Stimulated activated naive CD8-positive, alpha-beta T cell treated with anti-CD3 and anti-CD28 coated beads, Interleukin-15, Interleukin-2, amounts not matched to agents 100 ng/mL and 50 ng/mL, for 24 hours (primary cell): ENCODE measurements at regions not wholly inside any gene's neighbourhood (a gene's known extent, or its start where the extent isn't known, plus 50 kb on each side); places are given as distances from the start of the nearest gene placed in this dataset.
A peak's percentile ranks its signal among the peaks of the same experiment; 100 is the strongest.
"Not testable (repeated sequence)": the region's sequence is repeated elsewhere in the genome, so short reads cannot be mapped to it uniquely, and the experiment has no call there.

Experiments
- H3K27ac Mint-ChIP-seq: one replicate; pipeline ENCODE4 v1.8.0; 2021; ENCODE audit warnings: mild to moderate bottlenecking, mixed read lengths
- H3K27me3 Mint-ChIP-seq: one replicate; pipeline ENCODE4 v1.8.0; 2021; ENCODE audit warnings: mixed read lengths
- H3K36me3 Mint-ChIP-seq: one replicate; pipeline ENCODE4 v1.8.0; 2021; ENCODE audit warnings: low read depth, mixed read lengths
- H3K4me1 Mint-ChIP-seq: one replicate; pipeline ENCODE4 v1.8.0; 2021; ENCODE audit warnings: low read depth, mixed read lengths
- H3K4me3 Mint-ChIP-seq: one replicate; pipeline ENCODE4 v1.8.0; 2021; ENCODE audit warnings: mild to moderate bottlenecking, mixed read lengths
- H3K9me3 Mint-ChIP-seq: one replicate; pipeline ENCODE4 v1.8.0; 2021; ENCODE audit warnings: mixed read lengths

- H3K9me3 Mint-ChIP-seq: no peaks in the 10 kb centered on the region
- no peak overlapping the region for H3K27ac Mint-ChIP-seq
- H3K4me1 Mint-ChIP-seq: peaks cover 21% of the 10 kb centered on the region
- H3K27me3 Mint-ChIP-seq: peaks cover 8% of the 10 kb centered on the region
- peak overlapping the region; percentile 64 for H3K4me3 Mint-ChIP-seq
- H3K36me3 Mint-ChIP-seq: no peaks in the 10 kb centered on the region
These were observed 101.1 kb upstream of the GNAQ start for GRCh38 chr9:78132701-78133058.

- H3K4me3 Mint-ChIP-seq: peak overlapping the region; percentile 64
- no peaks in the 10 kb centered on the region for H3K36me3 Mint-ChIP-seq
- peaks cover 21% of the 10 kb centered on the region for H3K4me1 Mint-ChIP-seq
- no peaks in the 10 kb centered on the region for H3K9me3 Mint-ChIP-seq
- H3K27ac Mint-ChIP-seq: no peak overlapping the region
- H3K27me3 Mint-ChIP-seq: peaks cover 8% of the 10 kb centered on the region
These were observed 100.5 kb upstream of the GNAQ start for GRCh38 chr9:78131969-78132700.

GRCh38 chr9:78130853-78131252 lies 99.2 kb upstream of the GNAQ start:
- H3K27ac Mint-ChIP-seq: no peak overlapping the region
- no peaks in the 10 kb centered on the region for H3K9me3 Mint-ChIP-seq
- H3K4me1 Mint-ChIP-seq: peaks cover 21% of the 10 kb centered on the region
- H3K36me3 Mint-ChIP-seq: no peaks in the 10 kb centered on the region
- no peak overlapping the region for H3K4me3 Mint-ChIP-seq
- peaks cover 8% of the 10 kb centered on the region for H3K27me3 Mint-ChIP-seq

DNA sequence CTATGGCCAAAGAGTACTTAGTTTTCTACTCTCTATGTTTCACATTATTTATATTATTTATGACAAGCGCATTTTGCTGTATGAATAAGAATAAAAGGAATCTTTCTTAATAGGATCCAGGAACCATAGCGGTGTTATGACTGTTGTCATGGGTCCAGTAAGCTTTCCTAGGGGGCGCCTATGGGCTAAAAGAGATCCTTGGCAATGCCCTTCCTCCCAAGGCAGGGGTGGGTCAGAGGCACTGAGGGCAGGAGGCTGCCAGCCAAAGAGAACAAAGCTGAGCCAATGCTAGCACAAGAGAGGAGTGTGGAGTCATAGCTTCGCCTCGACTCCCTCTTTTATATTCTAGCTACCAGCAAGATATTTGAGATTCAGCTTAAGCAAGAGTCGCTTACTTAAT lies 98.4 kb upstream of the GNAQ start:
- Mint-ChIP-seq H3K36me3 (no peaks in the 10 kb centered on the region), H3K4me3 (no peak overlapping the region), H3K27me3 (peaks cover 8% of the 10 kb centered on the region), H3K27ac (no peak overlapping the region), H3K9me3 (no peaks in the 10 kb centered on the region), H3K4me1 (peaks cover 21% of the 10 kb centered on the region)

DNA sequence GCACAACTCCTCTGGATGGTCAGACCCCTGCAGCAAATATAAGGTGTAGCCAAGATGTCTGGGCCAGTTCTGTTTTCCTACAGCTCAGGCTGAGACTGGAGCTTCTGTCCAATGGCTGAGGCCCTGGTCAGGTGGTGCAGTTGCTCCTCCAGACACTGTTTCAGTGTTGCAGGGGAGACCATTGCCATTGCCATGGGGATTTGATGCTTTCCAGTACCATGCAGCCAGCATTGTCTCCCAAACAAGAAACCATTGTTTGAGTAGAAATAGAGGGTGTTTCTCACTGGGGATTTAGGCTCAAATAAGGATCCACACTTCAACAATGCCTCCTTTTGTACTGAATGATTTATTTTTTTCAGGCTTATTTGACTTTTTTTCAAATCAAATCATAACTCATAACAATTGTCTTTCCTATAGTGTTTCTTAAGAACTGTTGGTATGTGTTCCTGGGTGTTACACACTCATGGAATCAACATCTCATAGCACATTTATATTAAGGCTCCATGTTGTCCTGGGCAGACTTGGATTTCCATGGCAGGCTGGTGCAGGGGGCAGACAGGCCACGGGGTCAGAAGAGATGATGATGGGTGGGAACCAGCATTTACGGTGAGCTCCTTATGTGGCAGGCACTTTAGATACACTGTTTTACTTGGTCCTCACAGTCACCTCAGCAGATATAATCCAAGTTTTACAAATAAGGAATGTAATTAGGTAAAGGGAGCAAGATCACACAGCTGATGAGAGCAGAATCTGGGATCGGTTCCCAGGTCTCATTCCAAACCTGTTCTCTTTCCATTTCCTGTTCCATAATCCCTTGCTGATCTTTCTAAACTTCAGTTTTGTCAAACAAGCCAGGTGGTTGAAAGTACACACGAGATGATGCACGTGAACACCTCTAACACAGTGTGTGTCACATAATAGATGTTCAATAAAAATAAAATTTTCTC lies 95.9 kb upstream of the GNAQ start:
- H3K9me3 Mint-ChIP-seq: no peaks in the 10 kb centered on the region
- peaks cover 8% of the 10 kb centered on the region for H3K27me3 Mint-ChIP-seq
- peaks cover 8% of the 10 kb centered on the region for H3K4me1 Mint-ChIP-seq
- no peak overlapping the region for H3K27ac Mint-ChIP-seq
- no peaks in the 10 kb centered on the region for H3K36me3 Mint-ChIP-seq
- H3K4me3 Mint-ChIP-seq: no peak overlapping the region

DNA sequence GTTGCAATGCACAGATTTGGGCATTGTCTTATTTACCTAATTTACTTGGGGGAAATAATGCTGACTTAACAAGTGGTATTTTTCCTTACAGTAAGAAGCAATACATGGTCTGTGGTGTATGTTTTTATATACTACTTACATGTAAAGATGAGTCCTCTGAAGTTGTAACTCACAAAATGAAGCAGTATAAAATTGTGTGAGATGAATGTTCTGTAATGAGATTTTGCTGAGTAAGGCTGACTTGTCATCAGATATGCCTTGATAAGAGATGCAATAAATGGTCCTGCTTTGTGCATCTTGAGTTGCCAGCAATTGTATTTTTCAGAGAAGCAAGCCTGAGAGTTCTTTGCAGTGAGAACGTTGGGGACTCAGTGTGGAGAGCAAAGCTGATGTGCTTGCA lies 92.2 kb upstream of the GNAQ start:
- Mint-ChIP-seq H3K4me1 (peaks cover 21% of the 10 kb centered on the region), H3K27me3 (peaks cover 8% of the 10 kb centered on the region), H3K27ac (no peak overlapping the region), H3K9me3 (no peaks in the 10 kb centered on the region), H3K4me3 (no peak overlapping the region), H3K36me3 (no peaks in the 10 kb centered on the region)

- no peaks in the 10 kb centered on the region for H3K36me3 Mint-ChIP-seq
These were observed 91.0 kb upstream of the GNAQ start for GRCh38 chr9:78122631-78123030.

GRCh38 chr9:78121488-78121887 lies 89.9 kb upstream of the GNAQ start:
- Mint-ChIP-seq H3K36me3 (no peaks in the 10 kb centered on the region), H3K9me3 (no peaks in the 10 kb centered on the region), H3K27me3 (no peaks in the 10 kb centered on the region), H3K27ac (no peak overlapping the region), H3K4me3 (no peak overlapping the region), H3K4me1 (peaks cover 32% of the 10 kb centered on the region)

More at GRCh38 chr9:78122631-78123030, 91.0 kb upstream of the GNAQ start:
- H3K27me3 Mint-ChIP-seq: no peaks in the 10 kb centered on the region
- no peak overlapping the region for H3K4me3 Mint-ChIP-seq
- H3K9me3 Mint-ChIP-seq: no peaks in the 10 kb centered on the region
- no peak overlapping the region for H3K27ac Mint-ChIP-seq
- H3K4me1 Mint-ChIP-seq: peaks cover 32% of the 10 kb centered on the region

DNA sequence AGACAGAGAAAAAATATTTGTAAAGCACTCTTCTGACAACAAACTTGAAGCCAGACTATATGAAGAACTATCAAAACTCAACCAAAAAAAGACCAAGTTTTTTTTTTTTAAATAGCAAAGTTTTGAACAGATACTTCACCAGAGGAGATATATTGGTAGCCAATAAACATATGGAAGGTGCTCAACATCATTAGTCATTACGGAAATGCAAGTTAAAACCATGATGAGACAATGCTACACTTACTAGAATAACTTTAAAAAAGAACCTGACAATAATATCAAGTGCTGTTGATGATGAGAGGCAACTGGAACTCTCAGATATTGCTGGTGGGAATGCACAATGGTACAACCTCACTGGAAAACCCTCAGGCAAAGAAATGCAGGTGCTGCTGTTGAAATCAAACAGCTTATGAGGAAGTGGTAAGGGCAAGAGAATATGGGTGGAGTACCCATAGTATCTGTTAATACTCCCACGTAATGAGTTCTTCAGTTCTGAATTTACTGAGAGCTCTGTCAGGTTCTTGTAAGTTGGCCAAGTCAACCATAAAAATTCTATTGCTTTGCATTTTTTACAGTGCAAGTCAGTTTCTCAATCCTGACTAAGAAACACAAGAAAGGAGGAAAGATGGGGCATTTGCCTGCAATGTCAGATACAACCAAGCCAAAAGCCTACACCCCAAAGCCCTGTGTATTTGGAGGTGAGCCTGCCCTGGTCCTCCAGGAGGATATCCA lies 87.3 kb upstream of the GNAQ start:
- Mint-ChIP-seq H3K27me3 (no peaks in the 10 kb centered on the region), H3K36me3 (no peaks in the 10 kb centered on the region), H3K27ac (peak overlapping the region; percentile 32), H3K4me3 (no peak overlapping the region), H3K4me1 (peaks cover 32% of the 10 kb centered on the region), H3K9me3 (no peaks in the 10 kb centered on the region)

GRCh38 chr9:78115073-78115472 lies 83.5 kb upstream of the GNAQ start:
- Mint-ChIP-seq H3K36me3 (no peaks in the 10 kb centered on the region), H3K4me1 (peaks cover 29% of the 10 kb centered on the region), H3K9me3 (peaks cover 8% of the 10 kb centered on the region), H3K4me3 (no peak overlapping the region), H3K27ac (no peak overlapping the region), H3K27me3 (no peaks in the 10 kb centered on the region)

DNA sequence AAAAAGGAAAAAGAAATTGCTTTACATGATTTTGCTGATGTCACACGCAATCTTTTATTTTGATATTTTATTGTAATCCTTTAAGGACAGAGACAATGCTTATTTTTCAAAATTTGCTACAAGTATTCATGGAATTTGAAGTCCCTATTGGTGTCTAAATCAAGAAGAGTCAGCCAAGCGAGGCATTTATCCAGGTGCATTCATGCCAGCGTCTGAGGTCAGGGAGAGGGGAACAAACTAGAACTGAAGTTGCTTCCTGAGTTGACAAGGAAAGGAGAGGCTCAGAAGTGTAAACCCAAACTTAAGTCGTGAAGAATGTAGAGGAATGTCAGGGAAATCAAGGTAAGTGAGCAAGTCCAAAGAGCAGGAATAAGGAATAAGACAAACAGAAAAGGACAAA lies 83.0 kb upstream of the GNAQ start:
- Mint-ChIP-seq H3K4me1 (peaks cover 25% of the 10 kb centered on the region), H3K36me3 (no peaks in the 10 kb centered on the region), H3K9me3 (peaks cover 8% of the 10 kb centered on the region), H3K4me3 (no peak overlapping the region), H3K27me3 (no peaks in the 10 kb centered on the region), H3K27ac (no peak overlapping the region)

GRCh38 chr9:78112406-78112805 lies 80.8 kb upstream of the GNAQ start:
- Mint-ChIP-seq H3K4me1 (peaks cover 8% of the 10 kb centered on the region), H3K27me3 (no peaks in the 10 kb centered on the region), H3K9me3 (peaks cover 16% of the 10 kb centered on the region), H3K4me3 (no peak overlapping the region), H3K36me3 (no peaks in the 10 kb centered on the region), H3K27ac (no peak overlapping the region)

GRCh38 chr9:78112004-78112403 lies 80.4 kb upstream of the GNAQ start:
- H3K4me1 Mint-ChIP-seq: peaks cover 12% of the 10 kb centered on the region

GRCh38 chr9:78109075-78109474 lies 77.5 kb upstream of the GNAQ start:
- Mint-ChIP-seq H3K27me3 (no peaks in the 10 kb centered on the region), H3K27ac (no peak overlapping the region), H3K4me1 (peaks cover 29% of the 10 kb centered on the region), H3K4me3 (no peak overlapping the region), H3K36me3 (peaks cover 10% of the 10 kb centered on the region), H3K9me3 (peaks cover 21% of the 10 kb centered on the region)

More at GRCh38 chr9:78112004-78112403, 80.4 kb upstream of the GNAQ start:
- H3K27ac Mint-ChIP-seq: no peak overlapping the region
- peaks cover 4% of the 10 kb centered on the region for H3K36me3 Mint-ChIP-seq
- no peaks in the 10 kb centered on the region for H3K27me3 Mint-ChIP-seq
- H3K4me3 Mint-ChIP-seq: no peak overlapping the region
- peaks cover 20% of the 10 kb centered on the region for H3K9me3 Mint-ChIP-seq

DNA sequence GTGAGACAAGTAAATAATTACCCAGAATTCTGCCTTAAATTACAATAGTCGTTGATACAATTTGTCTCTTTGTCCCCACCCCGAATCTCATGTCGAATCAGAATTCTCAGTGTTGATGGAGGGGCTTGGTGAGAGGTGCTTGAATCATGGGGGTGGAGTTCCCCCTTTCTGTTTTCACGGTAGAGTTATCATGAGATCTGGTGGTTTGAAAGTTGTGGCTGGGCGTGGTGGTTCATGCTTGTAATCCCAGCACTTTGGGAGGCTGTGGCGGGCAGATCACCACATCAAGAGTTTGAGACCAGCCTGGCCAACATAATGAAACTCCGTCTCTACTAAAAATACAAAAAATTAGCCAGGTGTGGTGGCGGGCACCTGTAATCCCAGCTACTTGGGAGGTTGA lies 75.0 kb upstream of the GNAQ start:
- Mint-ChIP-seq H3K9me3 (peaks cover 15% of the 10 kb centered on the region), H3K4me1 (peaks cover 37% of the 10 kb centered on the region)
- H3K36me3 Mint-ChIP-seq, H3K27ac Mint-ChIP-seq, H3K4me3 Mint-ChIP-seq, H3K27me3 Mint-ChIP-seq: not testable (repeated sequence)
